H9 (cell line): ENCODE measurements at regions not wholly inside any gene's neighbourhood (a gene's known extent, or its start where the extent isn't known, plus 50 kb on each side); places are given as distances from the start of the nearest gene placed in this dataset.

Experiments used
- DNase-seq: peaks from one replicate; pipeline ENCODE4 v3.0.0-alpha.2; 2017
- H2AFZ ChIP-seq: one replicate; pipeline ENCODE4 v1.6.1; 2013; ENCODE audit warnings: mild to moderate bottlenecking, low read length, control low read depth, moderate library complexity
- H2AK5ac ChIP-seq: 2 replicates; pipeline ENCODE4 v1.6.1; 2013; ENCODE audit warnings: low read length, control low read depth, mixed read lengths; ENCODE audit not compliant: insufficient read length
- H2BK120ac ChIP-seq: one replicate; pipeline ENCODE4 v1.6.1; 2013; ENCODE audit warnings: low read depth, mild to moderate bottlenecking, low read length, control low read depth, inconsistent platforms; ENCODE audit not compliant: poor library complexity, severe bottlenecking
- H2BK12ac ChIP-seq: 2 replicates; pipeline ENCODE4 v1.6.1; 2013; ENCODE audit warnings: low read length, control low read depth, mixed read lengths, low read depth; ENCODE audit not compliant: insufficient read length
- H2BK15ac ChIP-seq: 2 replicates; pipeline ENCODE4 v1.6.1; 2013; ENCODE audit warnings: low read depth, low read length, control low read depth
- H2BK20ac ChIP-seq: one replicate; pipeline ENCODE4 v1.6.1; 2013; ENCODE audit warnings: low read depth, mild to moderate bottlenecking, low read length, control low read depth, inconsistent platforms; ENCODE audit not compliant: poor library complexity, severe bottlenecking
- H2BK5ac ChIP-seq: 2 replicates; pipeline ENCODE4 v1.6.1; 2013; ENCODE audit warnings: low read length, control low read depth, mixed read lengths; ENCODE audit not compliant: insufficient read length
- H3K14ac ChIP-seq: 2 replicates; pipeline ENCODE4 v1.6.1; 2013; ENCODE audit warnings: low read length, control low read depth; ENCODE audit not compliant: insufficient read depth
- H3K18ac ChIP-seq: 2 replicates; pipeline ENCODE4 v1.6.1; 2013; ENCODE audit warnings: low read depth, mild to moderate bottlenecking, mixed read lengths, low read length, control low read depth; ENCODE audit not compliant: insufficient read length
- H3K23ac ChIP-seq: 2 replicates; pipeline ENCODE4 v1.6.1; 2013; ENCODE audit warnings: low read length, control low read depth, mixed read lengths, low read depth; ENCODE audit not compliant: insufficient read length
- H3K23me2 ChIP-seq: 2 replicates; pipeline ENCODE4 v1.6.1; 2013; ENCODE audit warnings: low read depth, mild to moderate bottlenecking, mixed read lengths, low read length, control low read depth; ENCODE audit not compliant: insufficient read length, poor library complexity, severe bottlenecking
- H3K27ac ChIP-seq: 2 replicates; pipeline ENCODE4 v1.5.1; 2013; ENCODE audit warnings: low read length, control low read depth, mixed read lengths, low read depth; ENCODE audit not compliant: insufficient read length
- H3K27me3 ChIP-seq: 2 replicates; pipeline ENCODE4 v1.6.1; 2013; ENCODE audit warnings: low read length, control low read depth, inconsistent platforms; ENCODE audit not compliant: insufficient read depth
- H3K4ac ChIP-seq: 2 replicates; pipeline ENCODE4 v1.6.1; 2013; ENCODE audit warnings: low read depth, mild to moderate bottlenecking, control low read depth, inconsistent platforms, low read length, moderate library complexity
- H3K4me1 ChIP-seq: 2 replicates; pipeline ENCODE4 v1.6.1; 2013; ENCODE audit warnings: low read length, control low read depth, inconsistent platforms; ENCODE audit not compliant: insufficient read depth
- H3K4me2 ChIP-seq: 2 replicates; pipeline ENCODE4 v1.6.1; 2013; ENCODE audit warnings: low read length, control low read depth, mixed read lengths; ENCODE audit not compliant: insufficient read length, insufficient read depth
- H3K56ac ChIP-seq: 2 replicates; pipeline ENCODE4 v1.6.1; 2013; ENCODE audit warnings: low read depth, mild to moderate bottlenecking, mixed read lengths, low read length, control low read depth; ENCODE audit not compliant: insufficient read length
- H3K79me1 ChIP-seq: 2 replicates; pipeline ENCODE4 v1.6.1; 2013; ENCODE audit warnings: low read depth, mild to moderate bottlenecking, moderate library complexity, low read length, control low read depth, inconsistent platforms; ENCODE audit not compliant: insufficient read depth, poor library complexity, severe bottlenecking
- H3K79me2 ChIP-seq: 2 replicates; pipeline ENCODE4 v1.6.1; 2013; ENCODE audit warnings: low read length, control low read depth, inconsistent platforms; ENCODE audit not compliant: insufficient read depth
- H3K9ac ChIP-seq: 2 replicates; pipeline ENCODE4 v1.6.1; 2013; ENCODE audit warnings: low read length, control low read depth, mixed read lengths; ENCODE audit not compliant: insufficient read length; ENCODE audit errors: extremely low read depth
- H3K9me3 ChIP-seq: one replicate; pipeline ENCODE4 v1.6.1; 2013; ENCODE audit warnings: low read depth, low read length, inconsistent platforms; ENCODE audit not compliant: control insufficient read depth
- H3T11ph ChIP-seq: one replicate; pipeline ENCODE4 v1.6.1; 2013; ENCODE audit warnings: mild to moderate bottlenecking, low read length, control low read depth, inconsistent platforms
- H4K20me1 ChIP-seq: one replicate; pipeline ENCODE4 v1.6.1; 2013; ENCODE audit not compliant: control insufficient read depth, insufficient read length, insufficient read depth
- H4K5ac ChIP-seq: 2 replicates; pipeline ENCODE4 v1.6.1; 2013; ENCODE audit warnings: low read depth, mild to moderate bottlenecking, mixed read lengths, low read length, control low read depth; ENCODE audit not compliant: insufficient read length
- H4K8ac ChIP-seq: replicated peaks from 2 replicates; pipeline ENCODE4 v1.6.1; 2013; ENCODE audit warnings: low read length, control low read depth, mixed read lengths, low read depth; ENCODE audit not compliant: insufficient read length
- H4K91ac ChIP-seq: 2 replicates; pipeline ENCODE4 v1.6.1; 2013; ENCODE audit warnings: low read depth, mild to moderate bottlenecking, moderate library complexity, mixed read lengths, low read length, control low read depth; ENCODE audit not compliant: insufficient read length
- H3K27ac Mint-ChIP-seq, 3 experiments: 2 replicates in 2 of 3; 3 replicates in 1 of 3; pipeline ENCODE4 v1.8.0; 2020 to 2021; ENCODE audit warnings: mixed read lengths in 3 of 3, mild to moderate bottlenecking in 1 of 3, moderate library complexity in 1 of 3
- H3K27me3 Mint-ChIP-seq: 2 replicates; pipeline ENCODE4 v1.8.0; 2021; ENCODE audit warnings: low read depth, mild to moderate bottlenecking, moderate library complexity, mixed read lengths
- H3K36me3 Mint-ChIP-seq, 3 experiments: 2 replicates in 2 of 3; 3 replicates in 1 of 3; pipeline ENCODE4 v1.8.0; 2020 to 2021; ENCODE audit warnings: low read depth in 3 of 3, mixed read lengths in 3 of 3; ENCODE audit not compliant: insufficient read depth in 1 of 3
- H3K4me1 Mint-ChIP-seq, 2 experiments: 2 replicates each; pipeline ENCODE4 v1.8.0; 2020; ENCODE audit warnings: mixed read lengths in 2 of 2
- H3K4me3 Mint-ChIP-seq, 2 experiments: 2 replicates in 1 of 2; 3 replicates in 1 of 2; pipeline ENCODE4 v1.8.0; 2020 to 2021; ENCODE audit warnings: mild to moderate bottlenecking in 2 of 2, mixed read lengths in 2 of 2, moderate library complexity in 1 of 2
- H3K9me3 Mint-ChIP-seq, 2 experiments: 2 replicates in 1 of 2; 3 replicates in 1 of 2; pipeline ENCODE4 v1.8.0; 2020; ENCODE audit warnings: mild to moderate bottlenecking in 2 of 2, mixed read lengths in 2 of 2, moderate library complexity in 1 of 2
- WGBS: extraction: QIAGEN DNeasy Blood & Tissue Kit; methylation state at CpG from one replicate; pipeline ENCODE4 v1.1.7; 2013; ENCODE audit warnings: missing lambda C conversion rate, low lambda C conversion rate, mixed read lengths; ENCODE audit not compliant: insufficient read length; ENCODE audit errors: extremely low coverage; 5-methylcytosine and 5-hydroxymethylcytosine counted together
- TF ChIP-seq, protein P1 (sequence below): fragments of 200-600 bp; sonication (generic); conservative IDR thresholded peaks from 3 replicates; pipeline ENCODE4 v1.8.0; 2021; ENCODE audit warnings: antibody characterized with exemption, mild to moderate bottlenecking

DNA sequence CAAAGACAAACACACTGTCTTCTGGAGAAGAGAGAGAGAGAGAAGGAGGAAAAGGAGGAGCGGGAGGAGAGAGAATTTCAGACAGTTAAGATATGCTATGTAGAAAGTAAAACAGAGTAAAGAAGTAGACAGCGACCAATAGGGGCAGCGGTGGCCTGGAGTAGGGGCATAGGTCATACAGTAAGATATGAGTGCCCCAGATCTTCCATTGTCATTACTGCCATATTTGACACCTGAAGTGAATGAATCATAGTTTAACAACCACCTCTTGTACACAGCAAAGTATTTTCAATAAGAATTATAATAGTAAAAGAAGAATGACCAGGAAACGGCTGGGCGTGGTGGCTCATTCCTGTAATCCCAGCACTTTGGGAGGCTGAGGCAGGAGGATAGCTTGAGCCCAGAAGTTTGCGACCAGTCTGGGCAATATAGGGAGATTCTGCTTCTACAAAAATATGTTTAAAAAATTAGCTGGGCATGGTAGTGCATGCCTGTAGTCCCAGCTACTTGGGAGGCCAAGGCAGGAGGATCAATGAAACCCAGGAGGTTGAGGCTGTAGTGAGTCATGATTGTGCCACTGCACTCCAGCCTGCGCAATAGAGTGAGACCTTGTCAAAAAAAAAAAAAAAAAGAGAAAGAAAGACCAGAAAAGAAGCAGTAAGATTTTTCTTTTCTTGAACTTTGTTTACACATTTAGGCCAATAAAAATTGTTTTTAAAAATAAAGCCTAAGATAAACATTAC is 77.0 kb upstream of the GPR158 start:
- Histone ChIP-seq H2BK15ac (no peak overlapping the region), H2AFZ (no peak overlapping the region), H3T11ph (no peak overlapping the region), H3K14ac (no peak overlapping the region), H3K79me2 (no peaks in the 10 kb centered on the region), H3K4me1 (no peaks in the 10 kb centered on the region; the same call in 1 of the 2 replicates), H3K4me2 (no peak overlapping the region), H3K18ac (no peak overlapping the region), H2AK5ac (no peak overlapping the region), H2BK5ac (no peak overlapping the region), H3K9ac (no peak overlapping the region), H3K56ac (no peak overlapping the region), H3K79me1 (no peaks in the 10 kb centered on the region), H3K23ac (no peak overlapping the region), H3K27me3 (no peaks in the 10 kb centered on the region; the same call in 1 of the 2 replicates), H2BK120ac (no peak overlapping the region), H2BK12ac (no peak overlapping the region), H4K5ac (no peak overlapping the region), H3K27ac (no peak overlapping the region), H2BK20ac (no peak overlapping the region), H4K8ac (no peak overlapping the region), H3K23me2 (no peaks in the 10 kb centered on the region), H4K20me1 (no peaks in the 10 kb centered on the region), H4K91ac (no peak overlapping the region), H3K9me3 (no peaks in the 10 kb centered on the region), H3K4ac (no peak overlapping the region)
- Mint-ChIP-seq H3K36me3 (peaks cover 0 to 6% (median 0%) of the 10 kb centered on the region in 3 experiments; a peak in 3 of 7 replicates), H3K4me3 (no peak overlapping the region), H3K27ac (no peak overlapping the region), H3K9me3 (0 out of 5 replicates have a peak, but pooled peaks cover 0 to 5% of the 10 kb centered on the region in 2 experiments), H3K27me3 (peaks cover 7% of the 10 kb centered on the region), H3K4me1 (peaks cover 21 to 22% of the 10 kb centered on the region in 2 experiments)
- no peak for DNase-seq
- TF ChIP-seq, protein P1, sequence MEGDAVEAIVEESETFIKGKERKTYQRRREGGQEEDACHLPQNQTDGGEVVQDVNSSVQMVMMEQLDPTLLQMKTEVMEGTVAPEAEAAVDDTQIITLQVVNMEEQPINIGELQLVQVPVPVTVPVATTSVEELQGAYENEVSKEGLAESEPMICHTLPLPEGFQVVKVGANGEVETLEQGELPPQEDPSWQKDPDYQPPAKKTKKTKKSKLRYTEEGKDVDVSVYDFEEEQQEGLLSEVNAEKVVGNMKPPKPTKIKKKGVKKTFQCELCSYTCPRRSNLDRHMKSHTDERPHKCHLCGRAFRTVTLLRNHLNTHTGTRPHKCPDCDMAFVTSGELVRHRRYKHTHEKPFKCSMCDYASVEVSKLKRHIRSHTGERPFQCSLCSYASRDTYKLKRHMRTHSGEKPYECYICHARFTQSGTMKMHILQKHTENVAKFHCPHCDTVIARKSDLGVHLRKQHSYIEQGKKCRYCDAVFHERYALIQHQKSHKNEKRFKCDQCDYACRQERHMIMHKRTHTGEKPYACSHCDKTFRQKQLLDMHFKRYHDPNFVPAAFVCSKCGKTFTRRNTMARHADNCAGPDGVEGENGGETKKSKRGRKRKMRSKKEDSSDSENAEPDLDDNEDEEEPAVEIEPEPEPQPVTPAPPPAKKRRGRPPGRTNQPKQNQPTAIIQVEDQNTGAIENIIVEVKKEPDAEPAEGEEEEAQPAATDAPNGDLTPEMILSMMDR = peak; percentile 26; the same call in 2 of the 3 replicates
- WGBS = no CpG with 5 or more reads among the region's 7 CpGs
